ENCODE measurements at regions not wholly inside any gene's neighbourhood (a gene's known extent, or its start where the extent isn't known, plus 50 kb on each side); places are given as distances from the start of the nearest gene placed in this dataset.

DNA sequence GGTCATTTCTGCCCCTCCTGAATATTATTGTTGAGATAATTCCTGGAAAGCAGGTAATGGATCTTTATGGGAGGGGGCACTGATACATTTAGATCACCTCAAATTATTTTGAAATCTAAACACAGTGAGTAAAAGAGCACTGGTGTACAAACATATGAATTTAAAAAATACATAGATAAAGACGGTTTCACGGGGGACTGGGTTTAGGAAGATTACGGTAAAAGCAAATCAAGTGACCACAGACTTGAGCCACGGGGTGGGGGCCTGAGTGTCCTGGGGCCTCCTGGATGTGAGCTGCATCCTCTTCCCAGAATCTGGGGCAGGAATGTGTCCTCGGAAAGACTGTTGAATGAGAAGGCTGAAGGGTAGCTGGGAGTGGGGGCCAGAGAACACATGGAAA lies 219.1 kb upstream of the KLF6 start:
- no peak overlapping the region for H3K4me3 ChIP-seq (ENCODE audit: low read depth, low read length)
- no peak for TF ChIP-seq CTCF (IDR thresholded peaks at IDR 0.05; ENCODE audit: low read depth, low read length, missing control alignments)
- DNase-seq (ENCODE audit: low read depth), result no peak

DNA sequence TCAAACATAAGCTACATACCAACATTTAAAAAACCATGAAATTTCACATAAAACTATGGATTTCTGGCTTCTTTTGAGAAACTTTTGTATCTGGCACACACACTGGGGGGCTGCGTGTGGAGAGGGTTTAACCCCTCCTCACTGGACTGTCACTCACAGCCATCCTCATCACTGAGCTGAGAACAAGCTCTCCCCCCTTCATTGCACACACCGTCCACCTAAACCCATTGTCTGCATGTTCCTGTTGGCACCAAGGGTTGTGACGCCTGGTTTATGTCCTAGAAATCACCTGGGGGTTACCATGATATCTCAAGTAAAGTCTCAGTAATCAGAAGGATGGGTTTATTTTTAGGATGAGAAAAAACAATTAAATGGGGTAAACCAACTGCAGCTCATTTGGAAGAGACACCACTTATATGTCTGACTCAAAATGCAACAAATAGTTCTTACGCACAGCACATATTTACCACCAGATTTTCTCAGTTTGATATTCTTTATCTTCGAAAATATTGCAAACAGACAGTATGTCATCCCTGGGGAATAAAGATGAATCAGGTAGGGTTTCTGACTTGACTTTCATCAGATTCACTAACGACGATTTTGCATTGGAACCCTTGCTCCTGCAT lies 218.5 kb upstream of the KLF6 start:
- no peak for TF ChIP-seq CTCF (IDR thresholded peaks at IDR 0.05; ENCODE audit: low read depth, low read length, missing control alignments)
- no peak for DNase-seq (ENCODE audit: low read depth)
- H3K4me3 ChIP-seq (ENCODE audit: low read depth, low read length), result no peak overlapping the region

DNA sequence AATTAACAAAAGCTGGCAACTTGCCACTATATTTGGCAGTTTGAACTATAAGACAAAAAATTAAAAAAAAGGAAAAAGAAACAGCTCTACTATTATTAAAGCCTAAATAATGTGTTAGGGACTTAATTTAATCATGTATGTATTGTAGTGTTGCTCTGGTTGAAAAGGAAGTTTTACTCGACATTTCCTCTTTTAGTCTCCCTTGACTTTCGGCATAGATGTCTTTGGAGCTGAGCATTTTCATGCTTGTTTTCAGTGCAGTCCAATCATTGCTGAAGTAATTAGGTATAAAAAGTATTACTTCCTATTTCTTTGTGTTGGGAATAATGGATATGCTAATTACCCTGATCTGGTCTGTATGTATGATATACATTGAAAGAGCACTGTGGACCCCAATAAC lies 216.8 kb upstream of the KLF6 start:
- no peak for TF ChIP-seq CTCF (IDR thresholded peaks at IDR 0.05; ENCODE audit: low read depth, low read length, missing control alignments)
- DNase-seq (ENCODE audit: low read depth), result no peak
- H3K4me3 ChIP-seq (ENCODE audit: low read depth, low read length), result no peak overlapping the region

DNA sequence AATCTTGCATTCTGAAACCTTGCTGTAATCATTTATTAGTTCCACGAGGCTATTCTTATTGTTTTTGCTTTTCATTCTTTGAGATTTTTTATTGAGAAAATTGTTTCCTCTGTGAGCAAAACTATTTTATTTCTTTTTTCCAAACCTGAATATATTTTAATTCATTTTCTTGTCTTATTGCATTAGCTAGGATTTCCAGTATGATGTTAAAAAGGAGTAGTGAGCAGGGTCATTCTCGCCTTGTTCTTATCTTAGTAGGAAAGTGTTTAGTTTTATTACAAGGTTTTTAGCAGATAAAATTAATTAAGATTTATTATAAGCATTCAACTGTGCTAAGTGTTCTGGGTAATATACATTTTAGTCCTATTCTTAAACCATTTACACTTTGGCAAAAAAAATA lies 214.6 kb upstream of the KLF6 start:
- H3K4me3 ChIP-seq (ENCODE audit: low read depth, low read length), result no peak overlapping the region
- TF ChIP-seq CTCF (IDR thresholded peaks at IDR 0.05; ENCODE audit: low read depth, low read length, missing control alignments), result no peak
- DNase-seq (ENCODE audit: low read depth), result no peak

DNA sequence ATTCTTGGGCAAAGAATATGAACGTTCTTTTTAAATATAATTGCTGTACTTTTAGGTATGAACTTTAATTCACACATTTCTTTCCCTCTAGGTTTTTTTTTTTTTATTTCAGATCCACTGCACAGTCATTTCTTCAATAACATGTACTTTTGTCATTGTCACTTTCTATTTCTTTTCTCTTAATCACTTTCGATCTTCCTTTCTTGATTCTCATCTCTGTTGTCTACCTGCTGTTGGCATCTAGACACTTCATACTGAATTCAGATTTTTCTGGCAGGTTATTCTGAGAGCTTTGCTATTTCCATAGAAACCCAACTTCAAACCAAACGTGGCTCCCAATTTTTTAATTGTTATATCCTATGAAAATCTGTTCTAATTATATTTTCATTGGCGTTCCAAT lies 211.7 kb upstream of the KLF6 start:
- DNase-seq (ENCODE audit: low read depth), result no peak
- no peak overlapping the region for H3K4me3 ChIP-seq (ENCODE audit: low read depth, low read length)
- no peak for TF ChIP-seq CTCF (IDR thresholded peaks at IDR 0.05; ENCODE audit: low read depth, low read length, missing control alignments)

- no peak for TF ChIP-seq CTCF (IDR thresholded peaks at IDR 0.05; ENCODE audit: low read depth, low read length, missing control alignments)
- DNase-seq (ENCODE audit: low read depth), result no peak
- no peak overlapping the region for H3K4me3 ChIP-seq (ENCODE audit: low read depth, low read length)
These were observed 210.5 kb upstream of the KLF6 start for GRCh38 chr10:3995302-3996210.

Measured in GM12864 (cell line).